Neuronal stem cell (in vitro differentiated cells): ENCODE measurements at regions not wholly inside any gene's neighbourhood (a gene's known extent, or its start where the extent isn't known, plus 50 kb on each side); places are given as distances from the start of the nearest gene placed in this dataset.

Experiments
- DNase-seq: peaks from one replicate; pipeline ENCODE4 v3.0.0-alpha.2; 2013; ENCODE audit warnings: low spot score
- H2AFZ ChIP-seq: one replicate; pipeline ENCODE4 v1.6.1; 2013; ENCODE audit warnings: mild to moderate bottlenecking, low read length, inconsistent platforms
- H2AK5ac ChIP-seq: 2 replicates; pipeline ENCODE4 v1.6.1; 2013; ENCODE audit warnings: low read depth, mild to moderate bottlenecking, inconsistent platforms, low read length, moderate library complexity, mixed read lengths
- H2BK120ac ChIP-seq: 2 replicates; pipeline ENCODE4 v1.6.1; 2013; ENCODE audit warnings: low read depth, mild to moderate bottlenecking, inconsistent platforms, low read length, moderate library complexity, mixed read lengths
- H2BK12ac ChIP-seq: one replicate; pipeline ENCODE4 v1.6.1; 2013; ENCODE audit warnings: low read length, inconsistent platforms
- H2BK15ac ChIP-seq: 2 replicates; pipeline ENCODE4 v1.6.1; 2013; ENCODE audit warnings: mild to moderate bottlenecking, low read length, inconsistent platforms, mixed read lengths
- H2BK5ac ChIP-seq: one replicate; pipeline ENCODE4 v1.6.1; 2013; ENCODE audit warnings: inconsistent platforms, mild to moderate bottlenecking, low read length, moderate library complexity
- H3K14ac ChIP-seq: one replicate; pipeline ENCODE4 v1.6.1; 2013; ENCODE audit warnings: low read length, inconsistent platforms
- H3K18ac ChIP-seq: 2 replicates; pipeline ENCODE4 v1.6.1; 2013; ENCODE audit warnings: low read length, inconsistent platforms
- H3K23ac ChIP-seq: 2 replicates; pipeline ENCODE4 v1.6.1; 2013; ENCODE audit warnings: low read depth, mild to moderate bottlenecking, mixed read lengths, low read length, inconsistent platforms; ENCODE audit not compliant: poor library complexity
- H3K27ac ChIP-seq: replicated peaks from 3 replicates; pipeline ENCODE4 v1.5.1; 2013; ENCODE audit warnings: low read length, inconsistent platforms
- H3K27me3 ChIP-seq, 3 experiments: 2 replicates each; pipeline ENCODE4 v1.6.1; 2013; ENCODE audit warnings: low read length in 3 of 3, mild to moderate bottlenecking in 2 of 3, inconsistent platforms in 1 of 3, low read depth in 1 of 3, mixed read lengths in 1 of 3, moderate library complexity in 1 of 3; ENCODE audit not compliant: control insufficient read depth in 3 of 3, insufficient read depth in 3 of 3
- H3K36me3 ChIP-seq, 2 donors: replicated peaks in 1 of 2; 2 replicates each; pipeline ENCODE4 v1.6.1; 2013; ENCODE audit warnings: low read length in 2 of 2; ENCODE audit not compliant: control insufficient read depth in 2 of 2, insufficient read depth in 2 of 2
- H3K4ac ChIP-seq: 2 replicates; pipeline ENCODE4 v1.6.1; 2013; ENCODE audit warnings: inconsistent platforms, mild to moderate bottlenecking, low read length, moderate library complexity
- H3K4me1 ChIP-seq, 2 donors: 1 replicate in 1 of 2; 2 replicates in 1 of 2; pipeline ENCODE4 v1.6.1; 2013; ENCODE audit warnings: low read length in 2 of 2, low read depth in 1 of 2; ENCODE audit not compliant: control insufficient read depth in 2 of 2, insufficient read depth in 1 of 2
- H3K4me2 ChIP-seq: one replicate; pipeline ENCODE4 v1.6.1; 2013; ENCODE audit warnings: mild to moderate bottlenecking, low read length, inconsistent platforms; ENCODE audit not compliant: insufficient read depth, poor library complexity, severe bottlenecking
- H3K4me3 ChIP-seq, 2 donors: 2 replicates each; pipeline ENCODE4 v1.5.1; 2013; ENCODE audit warnings: low read length in 2 of 2, mild to moderate bottlenecking in 2 of 2, inconsistent platforms in 1 of 2, moderate library complexity in 1 of 2
- H3K79me1 ChIP-seq: one replicate; pipeline ENCODE4 v1.6.1; 2013; ENCODE audit warnings: low read depth, mild to moderate bottlenecking, inconsistent platforms, low read length, moderate library complexity
- H3K9ac ChIP-seq: one replicate; pipeline ENCODE4 v1.6.1; 2013; ENCODE audit warnings: mild to moderate bottlenecking, low read depth, low read length, inconsistent platforms; ENCODE audit not compliant: poor library complexity
- H3K9me3 ChIP-seq, 2 donors: replicated peaks in 1 of 2; 2 replicates each; pipeline versions ENCODE3 to v1.6.1; 2013; ENCODE audit warnings: low read length in 2 of 2, mild to moderate bottlenecking in 2 of 2, inconsistent platforms in 1 of 2, low read depth in 1 of 2, mixed read lengths in 1 of 2, moderate library complexity in 1 of 2; ENCODE audit not compliant: control insufficient read depth in 2 of 2, insufficient read depth in 1 of 2
- H4K8ac ChIP-seq: one replicate; pipeline ENCODE4 v1.6.1; 2013; ENCODE audit warnings: low read depth, mild to moderate bottlenecking, inconsistent platforms, low read length, moderate library complexity
- H4K91ac ChIP-seq: one replicate; pipeline ENCODE4 v1.6.1; 2013; ENCODE audit warnings: low read length, low read depth, mild to moderate bottlenecking, inconsistent platforms; ENCODE audit not compliant: poor library complexity
- WGBS, 2 donors: extraction: QIAGEN DNeasy Blood & Tissue Kit; methylation state at CpG; one replicate each; pipeline ENCODE4 v1.1.7; 2013; ENCODE audit warnings: missing lambda C conversion rate in 2 of 2, mixed read lengths in 1 of 2; ENCODE audit not compliant: insufficient read length in 2 of 2, insufficient replicate concordance in 1 of 2; ENCODE audit errors: extremely low coverage in 2 of 2; 5-methylcytosine and 5-hydroxymethylcytosine counted together

DNA sequence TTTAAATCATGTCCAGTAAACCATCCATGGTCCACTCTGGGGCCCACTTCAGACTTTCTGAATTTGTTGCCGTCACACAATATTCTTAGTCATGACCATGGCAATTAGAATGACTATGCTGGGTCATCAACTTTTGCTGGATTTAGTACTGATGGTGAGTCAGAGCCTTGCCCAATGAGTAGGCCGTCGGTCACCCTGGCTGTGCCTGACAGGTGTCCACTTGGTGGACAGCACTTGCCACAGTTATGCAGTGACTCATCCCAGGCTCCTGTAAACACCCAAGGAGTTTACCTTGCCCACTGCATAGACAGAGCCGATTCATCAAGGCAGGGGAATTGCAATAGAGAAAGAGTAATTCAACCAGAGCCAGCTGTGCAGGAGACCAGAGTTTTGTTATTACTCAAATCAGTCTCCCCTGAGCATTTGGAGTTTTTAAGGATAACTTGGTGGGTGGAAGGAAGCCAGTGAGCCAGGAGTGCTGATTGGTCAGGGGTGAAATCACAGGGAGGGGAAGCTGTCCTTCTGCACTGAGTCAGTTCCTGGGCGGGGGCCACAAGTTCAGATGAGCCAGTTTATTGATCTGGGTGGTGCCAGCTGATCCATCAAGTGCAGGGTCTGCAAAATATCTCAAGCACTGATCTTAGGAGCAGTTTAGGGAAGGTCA lies 333.8 kb downstream of the PTPRU start:
- no peak for DNase-seq

DNA sequence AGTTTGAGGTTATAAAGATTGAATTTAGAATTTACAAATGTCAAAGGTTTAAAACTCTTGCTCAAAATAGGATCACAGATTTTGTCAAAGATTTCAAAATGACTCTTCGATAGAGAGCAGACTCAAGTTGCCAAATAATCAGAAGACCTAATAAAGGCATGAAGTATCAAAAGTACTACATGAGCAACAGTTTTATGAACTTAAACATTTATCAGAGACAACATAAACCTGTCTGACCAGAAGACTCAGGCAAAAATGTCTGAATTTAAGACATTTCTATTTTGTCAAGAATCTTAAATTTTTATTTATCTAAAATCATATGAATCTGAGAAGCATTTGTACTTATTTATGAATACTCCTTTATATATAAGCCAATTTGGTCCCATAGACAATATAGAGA lies 330.9 kb downstream of the PTPRU start:
- no peak overlapping the region for H2BK120ac ChIP-seq
- no peak overlapping the region for H3K27ac ChIP-seq
- H2AFZ ChIP-seq: no peak overlapping the region
- no peak overlapping the region for H4K91ac ChIP-seq
- no peaks in the 10 kb centered on the region for H3K4me1 ChIP-seq
- no CpG with 5 or more reads among the region's 1 CpG for WGBS, 2 donors
- no peaks in the 10 kb centered on the region for H3K27me3 ChIP-seq
- H2BK12ac ChIP-seq: no peak overlapping the region
- no peak overlapping the region for H3K4ac ChIP-seq
- H3K23ac ChIP-seq: no peak overlapping the region
- H3K9me3 ChIP-seq: peaks cover 0 to 10% of the 10 kb centered on the region in 2 donors
- no peak overlapping the region for H3K14ac ChIP-seq
- no peak overlapping the region for H2AK5ac ChIP-seq
- H3K4me2 ChIP-seq: no peak overlapping the region
- no peak for DNase-seq
- H4K8ac ChIP-seq: no peak overlapping the region
- H3K4me3 ChIP-seq: no peak overlapping the region
- no peak overlapping the region for H3K9ac ChIP-seq
- no peaks in the 10 kb centered on the region for H3K36me3 ChIP-seq
- H3K18ac ChIP-seq: no peak overlapping the region
- no peaks in the 10 kb centered on the region for H3K79me1 ChIP-seq
- no peak overlapping the region for H2BK5ac ChIP-seq
- no peak overlapping the region for H2BK15ac ChIP-seq

More for the DNA sequence above, 333.8 kb downstream of the PTPRU start:
- Histone ChIP-seq H2BK12ac (no peak overlapping the region), H3K23ac (no peak overlapping the region), H2AK5ac (no peak overlapping the region), H2BK5ac (no peak overlapping the region), H2BK120ac (no peak overlapping the region), H2AFZ (no peak overlapping the region), H2BK15ac (no peak overlapping the region), H3K36me3 (no peaks in the 10 kb centered on the region), H3K9ac (no peak overlapping the region), H3K9me3 (peaks cover 0 to 5% of the 10 kb centered on the region in 2 donors), H3K4me1 (no peaks in the 10 kb centered on the region), H3K4me2 (no peak overlapping the region), H3K18ac (no peak overlapping the region), H4K8ac (no peak overlapping the region), H3K4ac (no peak overlapping the region), H3K4me3 (no peak overlapping the region), H4K91ac (no peak overlapping the region), H3K14ac (no peak overlapping the region), H3K79me1 (no peaks in the 10 kb centered on the region), H3K27ac (no peak overlapping the region), H3K27me3 (no peaks in the 10 kb centered on the region)
- no CpG with 5 or more reads among the region's 5 CpGs for WGBS, 2 donors

DNA sequence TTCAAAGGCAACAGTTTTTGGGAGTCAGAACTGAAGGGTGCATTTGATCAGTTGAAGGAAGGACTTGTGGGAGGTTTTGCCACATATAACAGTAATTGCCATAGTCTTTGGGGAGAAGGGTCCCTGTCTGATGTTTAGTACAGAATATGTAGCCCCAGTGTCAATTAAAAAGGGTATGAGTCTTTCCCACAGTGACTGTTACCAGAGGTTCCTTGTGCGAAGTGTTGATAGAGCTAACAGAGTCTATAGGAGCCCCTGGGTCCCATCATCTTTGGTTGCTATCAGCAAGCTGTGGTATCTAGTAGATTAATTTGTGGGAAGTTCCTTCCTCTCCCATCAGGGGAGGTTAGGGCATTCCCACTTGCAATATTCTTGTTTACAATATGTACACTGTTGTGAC lies 329.2 kb downstream of the PTPRU start:
- Histone ChIP-seq H3K79me1 (no peaks in the 10 kb centered on the region), H2AFZ (no peak overlapping the region), H3K4me2 (no peak overlapping the region), H2BK5ac (no peak overlapping the region), H3K27me3 (no peaks in the 10 kb centered on the region), H2BK12ac (no peak overlapping the region), H3K18ac (no peak overlapping the region), H4K8ac (no peak overlapping the region), H3K4me3 (no peak overlapping the region), H3K9me3 (peaks cover 0 to 10% of the 10 kb centered on the region in 2 donors), H3K9ac (no peak overlapping the region), H3K4me1 (no peaks in the 10 kb centered on the region), H2BK15ac (no peak overlapping the region), H3K36me3 (no peaks in the 10 kb centered on the region), H3K4ac (no peak overlapping the region), H3K27ac (no peak overlapping the region), H4K91ac (no peak overlapping the region), H2BK120ac (no peak overlapping the region), H2AK5ac (no peak overlapping the region), H3K23ac (no peak overlapping the region), H3K14ac (no peak overlapping the region)
- no peak for DNase-seq
- WGBS, 2 donors: no CpG with 5 or more reads among the region's 1 CpG

DNA sequence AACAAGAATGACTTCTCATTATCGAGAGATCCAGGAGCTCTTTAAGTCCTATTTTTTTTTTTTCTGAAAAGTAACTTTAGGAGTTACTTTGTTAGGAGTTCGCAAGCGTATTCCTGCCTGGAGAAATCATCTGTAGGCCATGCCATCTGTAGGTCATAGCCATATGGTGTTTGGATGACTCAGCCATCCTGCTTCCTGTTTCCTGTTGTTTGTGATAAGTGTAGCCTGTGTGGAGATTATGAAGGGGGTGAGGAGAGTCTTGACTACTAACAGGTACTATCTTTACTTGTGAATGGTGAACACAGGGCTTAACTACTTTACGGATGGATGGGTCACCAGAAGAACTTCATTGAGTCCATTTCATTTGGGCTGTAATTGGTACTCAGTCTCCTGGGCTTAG lies 327.2 kb downstream of the PTPRU start:
- H2AFZ ChIP-seq: no peak overlapping the region
- no peak overlapping the region for H4K8ac ChIP-seq
- H3K9ac ChIP-seq: no peak overlapping the region
- H3K9me3 ChIP-seq: peaks cover 0 to 10% of the 10 kb centered on the region in 2 donors
- H3K4ac ChIP-seq: no peak overlapping the region
- H2BK15ac ChIP-seq: no peak overlapping the region
- H3K23ac ChIP-seq: no peak overlapping the region
- H2BK5ac ChIP-seq: no peak overlapping the region
- H3K27me3 ChIP-seq: no peaks in the 10 kb centered on the region
- DNase-seq: no peak
- no peak overlapping the region for H3K18ac ChIP-seq
- no peak overlapping the region for H2BK120ac ChIP-seq
- H3K27ac ChIP-seq: no peak overlapping the region
- no peak overlapping the region for H2BK12ac ChIP-seq
- H3K14ac ChIP-seq: no peak overlapping the region
- H4K91ac ChIP-seq: no peak overlapping the region
- H2AK5ac ChIP-seq: no peak overlapping the region
- WGBS, 2 donors: no CpG with 5 or more reads among the region's 4 CpGs
- H3K4me3 ChIP-seq: no peak overlapping the region
- H3K4me1 ChIP-seq: no peaks in the 10 kb centered on the region
- H3K36me3 ChIP-seq: no peaks in the 10 kb centered on the region
- no peak overlapping the region for H3K4me2 ChIP-seq
- no peaks in the 10 kb centered on the region for H3K79me1 ChIP-seq
